HUES6 (cell line): ENCODE measurements at regions not wholly inside any gene's neighbourhood (a gene's known extent, or its start where the extent isn't known, plus 50 kb on each side); places are given as distances from the start of the nearest gene placed in this dataset.

ENCODE experiments used
- H3K27ac ChIP-seq: 2 replicates; pipeline ENCODE4 v1.7.0; 2013; ENCODE audit warnings: low read depth, mild to moderate bottlenecking, low read length, inconsistent platforms
- H3K27me3 ChIP-seq: 2 replicates; pipeline ENCODE4 v1.6.1; 2013; ENCODE audit warnings: low read length; ENCODE audit not compliant: control insufficient read depth, insufficient read depth
- H3K36me3 ChIP-seq: 2 replicates; pipeline ENCODE4 v1.6.1; 2013; ENCODE audit warnings: low read length; ENCODE audit not compliant: control insufficient read depth, insufficient read depth
- H3K4me1 ChIP-seq: 2 replicates; pipeline ENCODE4 v1.6.1; 2013; ENCODE audit warnings: low read length; ENCODE audit not compliant: control insufficient read depth, insufficient read depth
- H3K4me3 ChIP-seq: 2 replicates; pipeline ENCODE4 v1.5.1; 2013; ENCODE audit warnings: low read depth, low read length
- H3K9ac ChIP-seq: one replicate; pipeline ENCODE4 v1.6.1; 2013; ENCODE audit warnings: mild to moderate bottlenecking, low read length
- H3K9me3 ChIP-seq: 2 replicates; pipeline ENCODE4 v1.6.1; 2013; ENCODE audit warnings: low read depth, low read length; ENCODE audit not compliant: control insufficient read depth, insufficient read depth

DNA sequence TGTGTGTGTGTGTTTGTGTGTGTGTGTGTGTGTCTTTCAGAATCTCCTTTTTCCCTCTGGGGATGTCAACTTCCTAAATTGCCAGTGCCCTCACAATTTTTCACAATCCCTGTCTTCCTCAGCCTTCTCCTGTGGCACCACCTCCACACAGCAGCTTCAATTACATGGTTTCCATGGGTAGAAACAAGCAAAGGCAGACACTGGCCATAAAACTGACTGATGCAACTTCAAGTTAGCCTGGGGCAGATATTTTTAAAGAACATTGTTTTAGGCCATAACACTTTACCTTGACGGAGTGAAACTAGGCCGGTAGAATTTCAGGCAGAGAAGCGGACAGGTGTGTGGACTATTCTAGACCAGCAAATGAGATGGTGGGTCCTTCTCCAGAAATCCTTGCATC lies 405.8 kb upstream of the SUCLG2 start:
- H3K27me3 ChIP-seq: no peaks in the 10 kb centered on the region
- no peak overlapping the region for H3K27ac ChIP-seq
- no peak overlapping the region for H3K9ac ChIP-seq
- H3K36me3 ChIP-seq: no peaks in the 10 kb centered on the region
- H3K9me3 ChIP-seq: no peaks in the 10 kb centered on the region
- H3K4me1 ChIP-seq: no peaks in the 10 kb centered on the region
- H3K4me3 ChIP-seq: no peak overlapping the region

DNA sequence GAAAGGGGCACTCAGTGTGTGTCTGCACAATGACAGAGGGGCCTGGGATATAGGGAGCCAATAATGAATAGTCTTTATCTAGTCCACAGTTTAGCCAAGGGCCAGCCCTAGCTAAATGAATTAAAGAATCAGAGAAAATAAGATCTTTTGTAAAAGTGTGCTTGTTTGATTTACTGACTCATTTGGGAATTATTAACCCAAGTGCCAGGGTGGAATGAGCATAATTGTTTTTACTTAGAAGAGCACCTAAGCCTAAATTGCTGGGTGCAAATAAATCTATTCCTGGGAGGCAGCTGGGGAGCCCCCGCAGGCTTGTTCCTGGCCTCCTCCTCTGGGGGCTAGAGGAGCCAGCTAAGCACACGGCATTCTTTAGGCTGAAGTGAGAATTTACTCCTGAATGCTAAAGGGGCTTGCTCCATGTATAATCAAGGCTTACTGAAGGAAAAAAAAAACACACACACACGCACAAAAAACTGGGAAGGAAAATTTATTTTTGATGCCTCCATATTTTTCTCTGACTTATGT lies 405.3 kb upstream of the SUCLG2 start:
- H3K27ac ChIP-seq: no peak overlapping the region
- H3K9me3 ChIP-seq: no peaks in the 10 kb centered on the region
- no peak overlapping the region for H3K9ac ChIP-seq
- H3K36me3 ChIP-seq: no peaks in the 10 kb centered on the region
- H3K27me3 ChIP-seq: no peaks in the 10 kb centered on the region
- no peaks in the 10 kb centered on the region for H3K4me1 ChIP-seq
- H3K4me3 ChIP-seq: no peak overlapping the region

GRCh38 chr3:68057637-68058320 lies 403.4 kb upstream of the SUCLG2 start:
- Histone ChIP-seq H3K9ac (no peak overlapping the region), H3K27me3 (no peaks in the 10 kb centered on the region), H3K4me1 (no peaks in the 10 kb centered on the region), H3K4me3 (no peak overlapping the region), H3K36me3 (no peaks in the 10 kb centered on the region), H3K9me3 (no peaks in the 10 kb centered on the region), H3K27ac (no peak overlapping the region)

- Histone ChIP-seq H3K9ac (no peak overlapping the region), H3K9me3 (no peaks in the 10 kb centered on the region), H3K36me3 (no peaks in the 10 kb centered on the region), H3K27me3 (no peaks in the 10 kb centered on the region), H3K4me3 (no peak overlapping the region), H3K27ac (no peak overlapping the region), H3K4me1 (no peaks in the 10 kb centered on the region)
Observed at GRCh38 chr3:68056556-68056955, 402.1 kb upstream of the SUCLG2 start.

DNA sequence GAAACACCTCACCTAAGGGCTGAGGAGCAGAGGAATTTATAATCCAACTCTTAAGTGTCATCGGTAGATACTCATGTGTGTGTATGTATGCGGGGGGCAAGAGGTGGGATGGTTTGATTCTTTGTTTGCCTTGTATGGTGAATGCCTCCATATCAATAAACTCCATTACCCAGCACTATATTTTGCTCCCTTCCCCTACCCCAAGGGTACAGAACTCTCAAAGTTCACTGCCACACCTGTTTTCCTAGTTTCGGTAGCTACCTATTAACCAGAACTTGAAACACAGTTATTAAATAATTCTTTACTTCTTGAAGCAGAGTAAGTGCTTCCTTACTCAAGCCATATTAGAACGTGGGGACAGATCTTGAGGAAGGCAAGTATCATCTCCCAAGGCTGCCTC lies 400.8 kb upstream of the SUCLG2 start:
- Histone ChIP-seq H3K9me3 (no peaks in the 10 kb centered on the region), H3K9ac (no peak overlapping the region), H3K27me3 (no peaks in the 10 kb centered on the region), H3K4me1 (no peaks in the 10 kb centered on the region), H3K4me3 (no peak overlapping the region), H3K27ac (no peak overlapping the region), H3K36me3 (no peaks in the 10 kb centered on the region)

DNA sequence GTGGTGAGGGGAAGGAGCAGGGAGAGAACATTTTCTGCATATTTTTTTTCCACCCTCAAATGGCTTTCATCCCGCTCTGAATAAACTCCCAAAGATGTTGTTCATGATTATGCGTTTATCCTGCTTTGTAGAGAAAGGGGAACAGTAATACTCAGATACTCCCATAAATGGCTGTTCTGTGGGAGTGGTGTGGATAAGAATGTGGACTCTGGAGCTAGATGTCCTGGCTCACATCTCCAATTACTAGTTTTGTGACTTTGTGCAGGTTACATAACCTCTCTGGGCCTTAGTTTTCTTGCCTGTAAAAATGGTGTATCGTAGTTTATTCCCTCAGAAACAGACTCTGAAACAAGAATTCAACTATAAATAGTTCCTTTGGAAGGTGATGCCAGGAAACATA lies 395.4 kb upstream of the SUCLG2 start:
- Histone ChIP-seq H3K27me3 (no peaks in the 10 kb centered on the region), H3K4me1 (no peaks in the 10 kb centered on the region), H3K9me3 (no peaks in the 10 kb centered on the region), H3K27ac (no peak overlapping the region), H3K9ac (no peak overlapping the region), H3K36me3 (no peaks in the 10 kb centered on the region), H3K4me3 (no peak overlapping the region)

DNA sequence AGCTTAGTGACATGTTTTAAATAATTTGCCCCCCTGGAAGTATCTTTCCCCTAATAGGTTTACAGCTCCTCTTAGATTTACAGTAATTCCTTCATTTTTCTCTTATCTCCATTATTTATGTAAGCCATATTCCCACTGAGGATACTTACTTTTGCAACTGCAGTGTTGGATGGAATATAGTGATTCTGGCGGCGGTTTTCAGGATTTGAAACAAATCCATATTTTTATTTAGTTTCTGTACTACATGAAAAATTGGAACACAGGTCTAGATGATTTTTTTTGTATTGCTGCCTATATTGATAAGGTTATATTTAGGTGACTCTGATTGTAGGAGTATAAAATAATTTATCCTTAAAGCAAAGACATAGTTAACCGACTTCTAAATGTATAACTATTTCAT lies 391.6 kb upstream of the SUCLG2 start:
- no peaks in the 10 kb centered on the region for H3K27me3 ChIP-seq
- H3K4me1 ChIP-seq: no peaks in the 10 kb centered on the region
- H3K4me3 ChIP-seq: no peak overlapping the region
- H3K36me3 ChIP-seq: no peaks in the 10 kb centered on the region
- no peak overlapping the region for H3K9ac ChIP-seq
- no peaks in the 10 kb centered on the region for H3K9me3 ChIP-seq
- H3K27ac ChIP-seq: no peak overlapping the region

GRCh38 chr3:68033867-68034266 lies 379.5 kb upstream of the SUCLG2 start:
- Histone ChIP-seq H3K9ac (no peak overlapping the region), H3K4me3 (no peak overlapping the region), H3K9me3 (no peaks in the 10 kb centered on the region), H3K4me1 (no peaks in the 10 kb centered on the region), H3K36me3 (no peaks in the 10 kb centered on the region), H3K27ac (no peak overlapping the region), H3K27me3 (no peaks in the 10 kb centered on the region)

DNA sequence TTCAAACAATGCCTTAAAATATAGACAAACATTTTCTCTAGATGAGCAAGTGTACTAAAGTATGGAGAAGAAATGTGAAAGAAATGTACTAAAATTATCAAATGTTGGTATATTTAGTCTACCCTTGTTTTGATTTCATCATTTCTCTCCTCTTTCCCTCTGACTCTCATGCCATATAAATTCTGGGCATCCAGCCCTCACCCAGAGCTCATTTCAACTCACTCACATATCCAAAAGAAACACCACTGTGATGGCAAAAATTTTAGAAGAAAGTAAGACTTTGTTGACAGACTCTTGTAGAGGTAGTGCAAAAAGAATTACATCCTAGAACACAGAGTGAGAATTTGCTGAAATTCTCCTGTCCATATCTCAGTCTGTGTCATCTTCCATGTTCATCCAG lies 377.8 kb upstream of the SUCLG2 start:
- Histone ChIP-seq H3K27me3 (no peaks in the 10 kb centered on the region), H3K4me3 (no peak overlapping the region), H3K27ac (no peak overlapping the region), H3K36me3 (no peaks in the 10 kb centered on the region), H3K4me1 (no peaks in the 10 kb centered on the region), H3K9ac (no peak overlapping the region), H3K9me3 (no peaks in the 10 kb centered on the region)

DNA sequence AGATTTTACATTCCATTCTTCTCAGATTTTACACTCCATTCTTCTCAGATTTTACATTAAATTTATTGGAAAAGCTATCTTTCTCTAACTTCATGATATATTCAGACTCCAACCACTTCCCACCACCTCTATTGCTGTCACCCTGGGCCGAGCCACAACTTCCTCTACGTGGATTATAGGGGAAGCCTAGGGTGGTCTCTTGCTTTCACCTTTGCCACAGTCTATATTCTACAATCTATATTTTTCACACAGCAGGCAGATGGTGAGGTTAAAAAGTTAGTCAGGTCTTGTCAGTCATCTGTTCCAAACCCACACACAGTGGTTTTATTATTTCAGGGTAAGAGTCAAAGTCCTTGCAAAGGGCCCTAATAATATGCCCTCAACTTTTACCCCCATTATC lies 370.8 kb upstream of the SUCLG2 start:
- Histone ChIP-seq H3K36me3 (no peaks in the 10 kb centered on the region), H3K9ac (no peak overlapping the region), H3K4me3 (no peak overlapping the region), H3K4me1 (no peaks in the 10 kb centered on the region), H3K27me3 (no peaks in the 10 kb centered on the region), H3K9me3 (no peaks in the 10 kb centered on the region), H3K27ac (no peak overlapping the region)

GRCh38 chr3:68019876-68020275 lies 365.5 kb upstream of the SUCLG2 start:
- no peaks in the 10 kb centered on the region for H3K36me3 ChIP-seq
- no peak overlapping the region for H3K9ac ChIP-seq
- no peak overlapping the region for H3K27ac ChIP-seq
- H3K27me3 ChIP-seq: no peaks in the 10 kb centered on the region
- no peaks in the 10 kb centered on the region for H3K9me3 ChIP-seq
- no peak overlapping the region for H3K4me3 ChIP-seq
- H3K4me1 ChIP-seq: no peaks in the 10 kb centered on the region
